GM11168 (cell line): ENCODE measurements at regions not wholly inside any gene's neighbourhood (a gene's known extent, or its start where the extent isn't known, plus 50 kb on each side); places are given as distances from the start of the nearest gene placed in this dataset.

ENCODE experiments used
- in situ Hi-C: fragments of 300-500 bp; cut with MboI; formaldehyde crosslinking; loops from one replicate; pipeline ENCODE4 v1.12.0; 2022; ENCODE audit warnings: low sequenced_read_pairs; ENCODE audit not compliant: unreplicated experiment

GRCh38 chr18:31213641-31214040 lies 51.0 kb upstream of the DSC1 start:
- in situ Hi-C loops: no loop called here

DNA sequence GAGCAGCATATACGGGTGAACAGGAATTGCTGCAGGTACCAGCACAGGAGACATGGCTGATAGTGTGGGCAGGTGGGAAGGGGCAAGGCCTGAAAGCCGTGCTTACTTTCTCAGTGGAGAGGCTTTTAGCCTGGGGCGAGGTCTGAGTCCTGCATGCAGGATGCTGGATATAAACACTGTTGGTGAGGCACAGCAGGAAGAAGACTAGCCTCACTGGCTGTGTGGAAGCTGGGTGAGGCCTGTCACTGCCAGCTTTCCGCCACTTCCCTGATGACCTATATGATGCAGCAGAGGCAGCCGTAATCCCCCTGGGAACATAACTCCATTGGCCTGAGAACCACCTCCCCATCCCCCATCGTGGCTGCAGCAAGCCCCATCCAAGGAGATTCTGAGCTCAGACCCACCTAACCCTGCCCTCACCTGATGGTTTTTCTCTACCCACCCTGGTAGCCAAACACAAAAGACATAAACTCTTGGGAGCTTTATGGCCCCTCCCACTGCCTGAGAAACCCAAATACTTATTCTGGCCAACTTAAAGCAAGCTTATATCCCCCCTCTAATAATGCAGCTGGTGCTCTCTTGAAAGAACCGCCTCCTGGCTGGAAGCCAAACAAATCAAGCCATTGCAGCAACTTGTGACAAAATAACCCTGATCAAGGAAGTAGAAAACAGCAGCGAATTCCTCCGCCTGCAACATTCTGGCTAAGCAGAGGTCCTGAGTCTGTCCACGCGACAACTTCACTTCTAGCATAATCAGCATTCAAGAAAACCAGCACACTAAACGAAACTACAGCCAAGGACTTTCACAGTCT lies 54.6 kb upstream of the DSC1 start:
- in situ Hi-C loops: no loop called here

DNA sequence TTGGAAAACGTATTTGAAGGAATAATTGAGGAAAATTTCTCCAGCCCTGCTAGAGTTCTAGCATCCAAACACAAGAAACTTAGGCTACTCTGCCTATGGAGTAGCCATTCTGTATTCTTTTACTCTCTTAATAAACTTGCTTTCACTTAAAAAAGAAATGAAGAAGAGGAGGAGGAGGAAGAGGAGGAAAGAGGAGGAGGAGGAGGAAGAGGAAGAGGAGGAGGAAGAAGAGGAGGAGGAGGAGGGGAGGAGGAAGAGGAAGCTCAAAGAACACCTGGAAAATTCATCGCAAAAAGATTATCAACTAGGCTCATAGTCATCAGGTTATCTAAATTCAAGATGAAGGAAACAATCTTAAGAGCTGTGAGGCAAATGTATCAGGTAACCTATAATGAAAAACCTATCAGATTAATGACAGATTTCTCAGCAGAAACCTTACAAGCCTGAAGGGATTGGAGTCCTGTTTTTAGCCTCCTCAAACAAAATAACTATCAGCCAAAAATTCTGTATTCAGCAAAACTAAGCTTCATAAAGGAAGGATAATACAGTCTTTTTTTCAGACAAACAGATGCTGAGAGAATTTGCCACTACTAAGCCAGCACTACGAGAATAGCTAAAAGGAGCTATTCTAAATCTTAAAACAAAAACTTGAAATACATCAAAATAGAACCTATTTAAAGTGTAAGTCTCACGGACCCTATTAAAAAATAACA lies 56.2 kb upstream of the DSC1 start:
- in situ Hi-C loops: no loop called here

DNA sequence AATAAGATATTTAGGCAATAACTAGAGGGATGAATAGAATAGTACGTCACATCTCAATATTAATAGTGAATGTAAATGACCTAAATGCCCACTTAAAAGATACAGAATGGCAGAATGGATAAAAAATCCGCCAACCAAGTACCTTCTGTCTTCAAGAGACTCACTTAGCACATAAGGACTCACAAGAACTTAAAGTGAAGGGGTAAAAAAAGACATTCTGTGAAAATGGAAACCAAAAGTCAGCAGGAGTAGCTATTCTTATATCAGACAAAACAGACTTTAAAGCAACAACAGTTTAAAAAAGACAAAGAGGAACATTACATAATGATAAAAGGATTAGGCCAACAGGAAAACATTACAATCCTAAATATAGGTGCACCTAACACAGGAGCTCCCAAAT lies 56.7 kb upstream of the DSC1 start:
- in situ Hi-C loops: no loop called here

GRCh38 chr18:31223371-31223770 lies 60.7 kb upstream of the DSC1 start:
- in situ Hi-C loops: loop anchor here (10.0 kb wide), 1 partner anchor 491 kb away; no protein-coding TSS in a partner anchor

DNA sequence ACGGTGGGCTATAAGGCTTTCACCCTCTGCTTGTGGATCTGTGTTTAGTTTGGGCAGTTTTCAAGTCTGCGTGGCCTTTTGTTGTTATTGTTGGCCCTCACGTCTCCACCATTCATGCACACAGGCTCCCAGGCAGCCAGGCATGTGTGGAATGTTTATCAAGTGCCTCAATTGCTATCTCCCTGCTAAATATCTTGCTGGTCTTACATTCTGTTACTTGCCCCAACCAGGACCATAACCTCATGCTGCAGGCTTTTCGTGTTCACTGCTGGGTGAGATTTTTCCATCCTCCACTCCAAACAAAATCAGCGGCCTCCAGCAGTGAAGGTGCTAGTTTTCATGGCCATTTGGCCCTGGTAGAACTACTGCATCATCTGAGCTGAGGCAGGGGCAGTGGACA lies 63.0 kb upstream of the DSC1 start:
- in situ Hi-C loops: loop anchor here (10.0 kb wide), 1 partner anchor 489 kb away; no protein-coding TSS in a partner anchor

- in situ Hi-C loops: loop anchor here (10.0 kb wide), 1 partner anchor 487 kb away; no protein-coding TSS in a partner anchor
Observed at GRCh38 chr18:31227497-31228229, 65.0 kb upstream of the DSC1 start.

DNA sequence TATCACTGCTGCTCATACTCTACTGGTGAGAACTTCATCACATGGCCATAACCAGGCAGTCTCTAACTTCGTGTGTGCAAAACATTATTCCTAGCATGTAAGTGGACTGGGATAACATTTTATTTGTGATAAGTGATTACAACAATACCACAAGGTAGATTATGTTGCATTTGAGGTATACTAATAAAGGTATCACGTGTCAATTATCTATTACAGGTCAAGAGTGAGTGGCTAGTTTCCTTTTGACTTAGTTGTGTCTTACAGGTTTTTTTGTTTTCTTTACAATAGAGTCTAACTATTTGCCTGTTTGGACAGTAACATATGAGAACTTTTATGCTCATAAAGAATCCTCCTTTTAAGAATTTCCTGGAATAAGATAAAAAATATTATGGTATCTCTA lies 67.2 kb upstream of the DSC1 start:
- in situ Hi-C loops: loop anchor here (10.0 kb wide), 1 partner anchor 485 kb away; no protein-coding TSS in a partner anchor

DNA sequence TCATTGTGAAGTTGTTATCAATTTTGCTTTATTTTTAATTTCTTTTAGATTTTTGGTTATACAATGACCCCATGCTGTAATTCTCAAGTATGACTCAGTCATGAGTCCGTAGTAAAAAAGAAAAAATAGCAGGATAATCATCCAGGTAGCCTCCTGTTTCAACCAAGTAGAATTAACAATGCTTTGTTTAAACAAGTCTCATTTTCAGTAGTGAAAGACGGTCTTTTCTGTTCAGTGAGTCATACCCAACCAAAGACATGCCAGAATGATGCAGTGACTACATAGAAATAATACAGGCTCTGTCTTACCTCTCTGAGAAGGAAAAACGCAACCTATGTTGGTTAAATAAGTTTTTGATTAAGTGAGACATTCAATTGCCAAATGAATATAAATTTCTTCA lies 67.8 kb upstream of the DSC1 start:
- in situ Hi-C loops: no loop called here

DNA sequence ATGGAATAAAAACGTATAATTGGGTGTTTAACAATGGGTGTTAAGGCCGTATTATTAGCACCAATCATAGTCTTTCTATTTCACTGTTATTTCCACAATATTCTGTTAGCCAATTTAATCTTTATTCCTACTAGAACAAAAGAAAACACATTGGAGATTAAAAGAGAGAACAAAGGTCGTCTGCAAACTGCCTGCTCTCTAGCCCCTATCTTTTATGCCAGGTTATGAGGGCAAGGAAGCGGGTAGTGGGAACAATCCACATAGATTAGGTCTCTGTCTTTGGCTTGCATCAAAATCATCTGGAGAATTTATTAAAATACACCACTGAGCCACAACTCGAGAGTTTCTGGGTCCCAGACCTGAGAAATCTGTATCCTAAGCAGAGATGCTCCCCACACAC lies 69.4 kb upstream of the DSC1 start:
- in situ Hi-C loops: no loop called here

- in situ Hi-C loops: no loop called here
Observed at GRCh38 chr18:31232775-31233424, 70.2 kb upstream of the DSC1 start.

- in situ Hi-C loops: no loop called here
Observed at GRCh38 chr18:31233621-31234275, 71.1 kb upstream of the DSC1 start.

DNA sequence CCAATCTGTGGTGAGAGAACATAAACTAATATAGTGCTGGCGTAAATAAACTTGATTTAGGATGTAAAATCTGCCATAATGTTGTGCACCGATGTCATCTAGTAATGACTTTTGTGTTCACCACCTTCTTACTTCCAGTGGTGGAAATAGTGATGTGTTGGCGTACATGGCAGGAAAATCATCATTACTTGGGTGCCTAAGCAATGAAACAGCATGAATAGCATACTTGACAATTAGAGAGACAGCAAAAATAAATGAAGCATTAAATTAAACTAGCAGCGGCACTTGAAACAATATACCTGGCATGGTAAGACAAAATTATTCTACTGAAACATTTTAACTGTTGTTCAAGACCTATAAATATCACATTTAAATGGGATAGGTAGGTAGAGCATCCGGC lies 73.2 kb upstream of the DSC1 start:
- in situ Hi-C loops: no loop called here

- in situ Hi-C loops: no loop called here
Observed at GRCh38 chr18:31237142-31237541, 74.5 kb upstream of the DSC1 start.

GRCh38 chr18:31241425-31241824 lies 76.5 kb upstream of the DSG1 start:
- in situ Hi-C loops: no loop called here

GRCh38 chr18:31241900-31242409 lies 76.0 kb upstream of the DSG1 start:
- in situ Hi-C loops: no loop called here

DNA sequence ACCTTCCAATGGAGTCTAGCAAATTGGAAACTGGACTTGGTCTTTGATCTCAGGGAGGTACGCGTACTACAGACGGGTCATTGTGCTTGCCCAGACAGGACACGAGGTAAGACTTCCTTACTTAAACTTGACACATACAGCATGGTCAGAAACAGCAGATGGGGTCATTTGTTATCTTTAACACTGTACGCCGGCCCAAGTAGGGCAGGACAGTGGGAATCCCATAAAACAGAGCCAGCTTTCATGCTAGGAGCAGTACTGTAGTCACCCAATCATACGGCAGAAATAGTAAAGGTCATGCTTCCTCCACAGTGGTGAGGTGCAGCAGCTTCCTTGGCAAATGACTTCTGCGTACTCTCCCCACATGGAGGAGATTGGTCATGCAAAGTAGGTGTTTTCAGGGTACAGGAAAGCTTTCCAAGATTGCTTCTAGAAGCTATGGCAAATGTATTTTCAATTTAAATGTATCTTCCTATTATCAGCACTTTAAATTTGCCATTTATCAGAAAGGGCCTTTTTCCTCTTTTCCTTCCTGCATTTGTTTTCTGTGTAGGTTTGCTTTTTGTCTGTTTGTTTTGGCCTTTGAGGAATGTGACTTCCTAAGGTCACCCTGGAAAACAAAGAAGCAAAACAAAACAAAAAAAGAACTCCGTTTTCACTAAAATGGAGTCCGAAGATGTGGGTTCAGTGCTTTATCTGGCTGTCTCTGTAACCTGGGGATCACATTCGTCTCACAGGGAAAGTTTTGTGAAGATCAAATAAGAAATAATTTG lies 74.0 kb upstream of the DSG1 start:
- in situ Hi-C loops: no loop called here

GRCh38 chr18:31244771-31245394 lies 73.1 kb upstream of the DSG1 start:
- in situ Hi-C loops: no loop called here
